Trophoblast cell (in vitro differentiated cells and primary cell): ENCODE measurements at regions not wholly inside any gene's neighbourhood (a gene's known extent, or its start where the extent isn't known, plus 50 kb on each side); places are given as distances from the start of the nearest gene placed in this dataset.

Experiments
- DNase-seq, 2 donors: peaks; one replicate each; pipeline ENCODE4 v3.0.0-alpha.2; 2016
- H2AFZ ChIP-seq: 2 replicates; pipeline ENCODE4 v1.6.1; 2013; ENCODE audit warnings: low read length, moderate library complexity, mild to moderate bottlenecking; ENCODE audit not compliant: insufficient read depth, poor library complexity
- H2AK5ac ChIP-seq: 2 replicates; pipeline ENCODE4 v1.6.1; 2013; ENCODE audit warnings: mild to moderate bottlenecking, low read length
- H2BK120ac ChIP-seq: 2 replicates; pipeline ENCODE4 v1.6.1; 2013; ENCODE audit warnings: low read length, mild to moderate bottlenecking, moderate library complexity; ENCODE audit not compliant: insufficient read depth, poor library complexity
- H2BK12ac ChIP-seq: 2 replicates; pipeline ENCODE4 v1.6.1; 2013; ENCODE audit warnings: mild to moderate bottlenecking, low read length, moderate library complexity
- H2BK5ac ChIP-seq: 2 replicates; pipeline ENCODE4 v1.6.1; 2013; ENCODE audit warnings: low read length, low read depth, moderate library complexity, mild to moderate bottlenecking; ENCODE audit not compliant: poor library complexity
- H3K14ac ChIP-seq: 2 replicates; pipeline ENCODE4 v1.6.1; 2013; ENCODE audit warnings: mild to moderate bottlenecking, low read length
- H3K18ac ChIP-seq: 2 replicates; pipeline ENCODE4 v1.6.1; 2013; ENCODE audit warnings: mild to moderate bottlenecking, low read length
- H3K23ac ChIP-seq: 2 replicates; pipeline ENCODE4 v1.6.1; 2013; ENCODE audit warnings: low read length
- H3K27ac ChIP-seq: 2 replicates; pipeline ENCODE4 v1.5.1; 2013; ENCODE audit warnings: low read depth, mild to moderate bottlenecking, inconsistent platforms, low read length, moderate library complexity
- H3K27me3 ChIP-seq: 2 replicates; pipeline ENCODE4 v1.6.1; 2013; ENCODE audit warnings: inconsistent platforms, mild to moderate bottlenecking, low read length, moderate library complexity; ENCODE audit not compliant: insufficient read depth
- H3K36me3 ChIP-seq, 2 experiments: 1 replicate in 1 of 2; 2 replicates in 1 of 2; pipeline ENCODE4 v1.6.1; 2013; ENCODE audit warnings: low read length in 2 of 2, mild to moderate bottlenecking in 2 of 2, moderate library complexity in 1 of 2; ENCODE audit not compliant: insufficient read depth in 2 of 2, control insufficient read depth in 1 of 2
- H3K4ac ChIP-seq: 2 replicates; pipeline ENCODE4 v1.6.1; 2013; ENCODE audit warnings: low read depth, mild to moderate bottlenecking, low read length, moderate library complexity
- H3K4me1 ChIP-seq, 2 experiments: 1 replicate in 1 of 2; 2 replicates in 1 of 2; pipeline ENCODE4 v1.6.1; 2013; ENCODE audit warnings: low read length in 2 of 2, mild to moderate bottlenecking in 2 of 2, moderate library complexity in 1 of 2; ENCODE audit not compliant: insufficient read depth in 2 of 2, control insufficient read depth in 1 of 2
- H3K4me2 ChIP-seq: 2 replicates; pipeline ENCODE4 v1.6.1; 2013; ENCODE audit warnings: inconsistent platforms, mild to moderate bottlenecking, low read length, moderate library complexity
- H3K4me3 ChIP-seq: 2 replicates; pipeline ENCODE4 v1.5.1; 2013; ENCODE audit warnings: mild to moderate bottlenecking, low read depth, low read length, inconsistent platforms
- H3K79me1 ChIP-seq: one replicate; pipeline ENCODE4 v1.6.1; 2013; ENCODE audit warnings: low read length
- H3K79me2 ChIP-seq: 2 replicates; pipeline ENCODE4 v1.6.1; 2013; ENCODE audit warnings: low read length, mild to moderate bottlenecking; ENCODE audit not compliant: control insufficient read depth, insufficient read depth, poor library complexity
- H3K9ac ChIP-seq: 2 replicates; pipeline ENCODE4 v1.6.1; 2013; ENCODE audit warnings: mild to moderate bottlenecking, low read length
- H3K9me3 ChIP-seq: 2 replicates; pipeline ENCODE4 v1.6.1; 2013; ENCODE audit warnings: low read depth, mild to moderate bottlenecking, control low read depth, inconsistent platforms, low read length; ENCODE audit not compliant: insufficient read depth
- H4K12ac ChIP-seq: 2 replicates; pipeline ENCODE4 v1.6.1; 2013; ENCODE audit warnings: low read depth, mild to moderate bottlenecking, low read length, moderate library complexity
- H4K8ac ChIP-seq: 2 replicates; pipeline ENCODE4 v1.6.1; 2013; ENCODE audit warnings: low read depth, mild to moderate bottlenecking, low read length, moderate library complexity
- H4K91ac ChIP-seq: one replicate; pipeline ENCODE4 v1.6.1; 2013; ENCODE audit warnings: low read depth, mild to moderate bottlenecking, low read length, moderate library complexity
- WGBS: extraction: QIAGEN DNeasy Blood & Tissue Kit; methylation state at CpG from one replicate; pipeline ENCODE4 v1.1.7; 2013; ENCODE audit warnings: missing lambda C conversion rate; ENCODE audit not compliant: insufficient read length, insufficient coverage; ENCODE audit errors: extremely low coverage; 5-methylcytosine and 5-hydroxymethylcytosine counted together

DNA sequence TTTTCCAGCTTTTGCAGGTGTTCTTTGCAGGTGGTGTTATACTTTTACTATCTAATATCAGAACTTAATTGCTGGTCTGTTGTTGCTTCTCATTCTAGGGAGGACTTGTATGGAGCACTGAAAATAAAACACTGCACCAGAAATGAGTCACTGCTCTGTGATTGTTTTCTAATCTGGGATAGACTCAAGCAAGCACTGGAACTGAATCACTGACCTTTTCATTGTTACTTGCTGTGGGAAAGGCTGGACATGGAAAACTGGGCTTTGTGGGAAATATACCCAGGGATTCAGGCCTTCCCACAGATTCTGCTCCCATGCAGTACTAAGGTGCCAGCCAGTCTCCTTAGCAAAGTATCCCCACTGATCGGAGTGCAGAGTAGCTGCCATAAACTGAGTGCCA, 470.0 kb upstream of the GCFC2 start:
- H3K18ac ChIP-seq = no peak overlapping the region
- H3K9me3 ChIP-seq = no peaks in the 10 kb centered on the region
- no peaks in the 10 kb centered on the region for H3K79me2 ChIP-seq
- H2AFZ ChIP-seq = no peak overlapping the region
- H3K9ac ChIP-seq = no peak overlapping the region
- H2BK120ac ChIP-seq = no peak overlapping the region
- no peak overlapping the region for H3K23ac ChIP-seq
- no peaks in the 10 kb centered on the region for H3K27me3 ChIP-seq
- H2BK12ac ChIP-seq = no peak overlapping the region
- H4K8ac ChIP-seq = no peak overlapping the region
- no peak for DNase-seq
- H3K14ac ChIP-seq = no peak overlapping the region
- H3K27ac ChIP-seq = no peak overlapping the region
- WGBS = no CpG with 5 or more reads among the region's 1 CpG
- no peak overlapping the region for H3K4me2 ChIP-seq
- H4K91ac ChIP-seq = no peak overlapping the region
- no peak overlapping the region for H2AK5ac ChIP-seq
- H2BK5ac ChIP-seq = no peak overlapping the region
- H3K79me1 ChIP-seq = no peaks in the 10 kb centered on the region
- no peaks in the 10 kb centered on the region for H3K36me3 ChIP-seq
- no peak overlapping the region for H3K4me3 ChIP-seq
- H3K4ac ChIP-seq = no peak overlapping the region
- no peaks in the 10 kb centered on the region for H3K4me1 ChIP-seq
- H4K12ac ChIP-seq = no peak overlapping the region

DNA sequence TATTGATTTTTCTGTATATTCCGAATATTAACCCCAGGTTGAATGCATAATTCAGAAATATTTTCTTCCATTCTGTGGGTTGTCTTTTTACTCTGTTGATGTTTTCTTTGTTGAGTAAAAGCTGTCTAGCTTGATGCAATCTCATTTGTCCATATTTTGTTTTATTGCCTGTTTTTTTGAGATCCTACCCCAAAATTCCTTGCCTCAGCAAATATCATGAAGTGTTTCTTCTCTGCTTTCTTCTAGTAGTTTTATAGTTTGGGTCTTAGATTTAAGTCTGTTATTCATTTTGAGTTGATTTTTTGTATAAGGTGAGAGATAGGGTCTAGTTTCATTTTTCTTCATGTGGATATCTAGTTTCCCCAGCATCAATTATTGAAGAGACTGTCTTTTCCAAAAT, 467.9 kb upstream of the GCFC2 start:
- H3K4me3 ChIP-seq = no peak overlapping the region
- H2BK12ac ChIP-seq = no peak overlapping the region
- H3K79me2 ChIP-seq = no peaks in the 10 kb centered on the region
- H3K79me1 ChIP-seq = no peaks in the 10 kb centered on the region
- H2AK5ac ChIP-seq = no peak overlapping the region
- no peak overlapping the region for H3K14ac ChIP-seq
- no peak overlapping the region for H3K9ac ChIP-seq
- no CpG with 5 or more reads among the region's 1 CpG for WGBS
- no peaks in the 10 kb centered on the region for H3K9me3 ChIP-seq
- H3K18ac ChIP-seq = no peak overlapping the region
- H3K27me3 ChIP-seq = no peaks in the 10 kb centered on the region
- no peaks in the 10 kb centered on the region for H3K36me3 ChIP-seq
- no peak overlapping the region for H4K12ac ChIP-seq
- no peak overlapping the region for H3K23ac ChIP-seq
- no peak overlapping the region for H3K4me2 ChIP-seq
- DNase-seq = no peak
- H3K27ac ChIP-seq = no peak overlapping the region
- no peak overlapping the region for H4K91ac ChIP-seq
- no peak overlapping the region for H2BK5ac ChIP-seq
- no peak overlapping the region for H2BK120ac ChIP-seq
- H2AFZ ChIP-seq = no peak overlapping the region
- H4K8ac ChIP-seq = no peak overlapping the region
- no peak overlapping the region for H3K4ac ChIP-seq
- H3K4me1 ChIP-seq = no peaks in the 10 kb centered on the region

DNA sequence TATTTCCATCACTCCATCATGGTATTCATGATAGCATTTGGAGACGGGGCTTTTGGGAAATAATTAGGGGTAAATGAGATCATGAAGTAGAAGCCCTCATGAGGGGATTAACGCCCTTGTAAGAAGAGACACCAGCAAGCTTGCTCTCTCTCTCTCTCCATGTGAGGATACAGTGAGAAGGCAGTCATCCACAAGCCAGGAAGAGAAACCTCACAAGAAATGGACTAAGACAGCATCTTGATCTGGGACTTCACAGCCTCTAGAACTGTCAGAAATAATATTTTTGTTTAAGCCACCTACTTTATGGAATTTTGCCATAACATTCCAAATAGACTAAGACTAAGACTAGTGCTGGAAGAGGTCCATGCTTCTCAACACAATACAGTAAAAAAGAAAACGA, 464.6 kb upstream of the GCFC2 start:
- H2BK5ac ChIP-seq = no peak overlapping the region
- H3K79me2 ChIP-seq = no peaks in the 10 kb centered on the region
- H4K12ac ChIP-seq = no peak overlapping the region
- no peak overlapping the region for H2BK120ac ChIP-seq
- no peak overlapping the region for H3K27ac ChIP-seq
- no peak overlapping the region for H2AFZ ChIP-seq
- no CpG with 5 or more reads among the region's 3 CpGs for WGBS
- H4K91ac ChIP-seq = no peak overlapping the region
- H3K9ac ChIP-seq = no peak overlapping the region
- H3K4me1 ChIP-seq = no peaks in the 10 kb centered on the region
- no peak overlapping the region for H4K8ac ChIP-seq
- H3K27me3 ChIP-seq = no peaks in the 10 kb centered on the region
- DNase-seq = no peak
- H3K18ac ChIP-seq = no peak overlapping the region
- H2BK12ac ChIP-seq = no peak overlapping the region
- H3K23ac ChIP-seq = no peak overlapping the region
- H3K14ac ChIP-seq = no peak overlapping the region
- H3K4ac ChIP-seq = no peak overlapping the region
- H3K36me3 ChIP-seq = no peaks in the 10 kb centered on the region
- no peak overlapping the region for H3K4me2 ChIP-seq
- H2AK5ac ChIP-seq = no peak overlapping the region
- H3K4me3 ChIP-seq = no peak overlapping the region
- H3K9me3 ChIP-seq = no peaks in the 10 kb centered on the region
- H3K79me1 ChIP-seq = no peaks in the 10 kb centered on the region

DNA sequence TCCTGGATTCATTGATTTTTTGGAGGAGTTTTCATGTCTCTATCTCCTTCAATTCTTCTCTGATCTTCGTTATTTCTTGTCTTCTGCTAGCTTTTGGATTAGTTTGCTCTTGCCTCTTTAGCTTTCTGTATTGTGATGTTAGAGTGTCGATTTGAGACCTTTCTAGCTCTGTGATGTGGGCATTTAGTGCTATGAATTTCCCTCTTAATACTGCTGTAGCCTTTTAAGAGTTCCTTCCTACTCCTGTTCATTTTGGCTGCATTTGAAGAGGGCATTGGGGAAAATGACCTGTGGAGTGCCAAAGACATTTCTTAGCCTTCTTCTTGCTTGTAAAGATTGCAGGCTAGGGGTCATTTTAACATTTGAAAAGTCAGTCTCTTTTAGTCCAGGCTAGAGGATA, 463.8 kb upstream of the GCFC2 start:
- no CpG with 5 or more reads among the region's 2 CpGs for WGBS
- no peak overlapping the region for H2AFZ ChIP-seq
- no peak overlapping the region for H3K27ac ChIP-seq

More for the DNA sequence above, 463.8 kb upstream of the GCFC2 start:
- H3K9ac ChIP-seq = no peak overlapping the region
- no peak overlapping the region for H3K4me2 ChIP-seq
- H2AK5ac ChIP-seq = no peak overlapping the region
- H4K12ac ChIP-seq = no peak overlapping the region
- H2BK5ac ChIP-seq = no peak overlapping the region
- no peak overlapping the region for H3K4ac ChIP-seq
- no peaks in the 10 kb centered on the region for H3K79me1 ChIP-seq
- no peaks in the 10 kb centered on the region for H3K27me3 ChIP-seq
- no peak overlapping the region for H4K8ac ChIP-seq
- H3K14ac ChIP-seq = no peak overlapping the region
- no peak overlapping the region for H3K23ac ChIP-seq
- no peak overlapping the region for H2BK120ac ChIP-seq
- no peak overlapping the region for H4K91ac ChIP-seq
- H3K9me3 ChIP-seq = no peaks in the 10 kb centered on the region
- DNase-seq = no peak
- no peak overlapping the region for H2BK12ac ChIP-seq
- H3K4me3 ChIP-seq = no peak overlapping the region
- no peaks in the 10 kb centered on the region for H3K79me2 ChIP-seq
- no peaks in the 10 kb centered on the region for H3K36me3 ChIP-seq
- no peaks in the 10 kb centered on the region for H3K4me1 ChIP-seq
- no peak overlapping the region for H3K18ac ChIP-seq
